ENCODE measurements at regions not wholly inside any gene's neighbourhood (a gene's known extent, or its start where the extent isn't known, plus 50 kb on each side); places are given as distances from the start of the nearest gene placed in this dataset.

- TF ChIP-seq NANOG (IDR thresholded peaks at IDR 0.05; ENCODE audit: borderline replicate concordance) (no peak), EZH2 (IDR thresholded peaks at IDR 0.05; ENCODE audit: low read depth, unreplicated experiment) (no peak), POLR2AphosphoS5 (IDR thresholded peaks at IDR 0.05; ENCODE audit: low read depth) (no peak), CTCF (conservative IDR thresholded peaks at IDR 0.05; ENCODE audit: low read depth in 2 of 2) (no peak), ZNF331 (CRISPR knock-in tag; IDR thresholded peaks at IDR 0.05; ENCODE audit: low read depth) (no peak), ZNF462 (CRISPR knock-in tag; IDR thresholded peaks at IDR 0.05) (no peak), STAT1 (IDR thresholded peaks at IDR 0.05; ENCODE audit: unreplicated experiment) (no peak), CREB1 (CRISPR knock-in tag; IDR thresholded peaks at IDR 0.05; ENCODE audit: low read depth) (no peak)
- TF ChIP-seq, protein P1, sequence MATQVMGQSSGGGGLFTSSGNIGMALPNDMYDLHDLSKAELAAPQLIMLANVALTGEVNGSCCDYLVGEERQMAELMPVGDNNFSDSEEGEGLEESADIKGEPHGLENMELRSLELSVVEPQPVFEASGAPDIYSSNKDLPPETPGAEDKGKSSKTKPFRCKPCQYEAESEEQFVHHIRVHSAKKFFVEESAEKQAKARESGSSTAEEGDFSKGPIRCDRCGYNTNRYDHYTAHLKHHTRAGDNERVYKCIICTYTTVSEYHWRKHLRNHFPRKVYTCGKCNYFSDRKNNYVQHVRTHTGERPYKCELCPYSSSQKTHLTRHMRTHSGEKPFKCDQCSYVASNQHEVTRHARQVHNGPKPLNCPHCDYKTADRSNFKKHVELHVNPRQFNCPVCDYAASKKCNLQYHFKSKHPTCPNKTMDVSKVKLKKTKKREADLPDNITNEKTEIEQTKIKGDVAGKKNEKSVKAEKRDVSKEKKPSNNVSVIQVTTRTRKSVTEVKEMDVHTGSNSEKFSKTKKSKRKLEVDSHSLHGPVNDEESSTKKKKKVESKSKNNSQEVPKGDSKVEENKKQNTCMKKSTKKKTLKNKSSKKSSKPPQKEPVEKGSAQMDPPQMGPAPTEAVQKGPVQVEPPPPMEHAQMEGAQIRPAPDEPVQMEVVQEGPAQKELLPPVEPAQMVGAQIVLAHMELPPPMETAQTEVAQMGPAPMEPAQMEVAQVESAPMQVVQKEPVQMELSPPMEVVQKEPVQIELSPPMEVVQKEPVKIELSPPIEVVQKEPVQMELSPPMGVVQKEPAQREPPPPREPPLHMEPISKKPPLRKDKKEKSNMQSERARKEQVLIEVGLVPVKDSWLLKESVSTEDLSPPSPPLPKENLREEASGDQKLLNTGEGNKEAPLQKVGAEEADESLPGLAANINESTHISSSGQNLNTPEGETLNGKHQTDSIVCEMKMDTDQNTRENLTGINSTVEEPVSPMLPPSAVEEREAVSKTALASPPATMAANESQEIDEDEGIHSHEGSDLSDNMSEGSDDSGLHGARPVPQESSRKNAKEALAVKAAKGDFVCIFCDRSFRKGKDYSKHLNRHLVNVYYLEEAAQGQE (IDR thresholded peaks at IDR 0.05; ENCODE audit: unreplicated experiment) = no peak
These were observed 759.4 kb upstream of the GBE1 start for GRCh38 chr3:82520846-82521245.
